Activated CD4-positive, CD25-positive, alpha-beta regulatory T cell treated with anti-CD3 and anti-CD28 coated beads, Interleukin-2, amount 50 U/mL, for 16 hours (primary cell): ENCODE measurements at regions not wholly inside any gene's neighbourhood (a gene's known extent, or its start where the extent isn't known, plus 50 kb on each side); places are given as distances from the start of the nearest gene placed in this dataset.
"Not testable (repeated sequence)": the region's sequence is repeated elsewhere in the genome, so short reads cannot be mapped to it uniquely, and the experiment has no call there.

Source experiments
- DNase-seq: peaks from one replicate; pipeline ENCODE4 v3.0.0-alpha.2; 2020; ENCODE audit warnings: low read depth, low spot score

- no peak for DNase-seq
Observed at GRCh38 chr2:238599549-238600505, 173.1 kb downstream of the ASB1 start.

- DNase-seq, result no peak
Observed at GRCh38 chr2:238600506-238601432, 174.0 kb downstream of the ASB1 start.

- no peak for DNase-seq
Observed at GRCh38 chr2:238601433-238602222, 174.9 kb downstream of the ASB1 start.

- no peak for DNase-seq
Observed at GRCh38 chr2:238602223-238602960, 175.7 kb downstream of the ASB1 start.

GRCh38 chr2:238603596-238603995, 176.9 kb downstream of the ASB1 start:
- no peak for DNase-seq

- no peak for DNase-seq
Observed at GRCh38 chr2:238606311-238606710, 179.6 kb downstream of the ASB1 start.

- DNase-seq, result no peak
Observed at GRCh38 chr2:238613610-238614009, 186.9 kb downstream of the ASB1 start.

- DNase-seq, result no peak
Observed at GRCh38 chr2:238614376-238614775, 187.6 kb downstream of the ASB1 start.

- DNase-seq, result no peak
Observed at GRCh38 chr2:238615187-238615586, 188.5 kb downstream of the ASB1 start.

- DNase-seq, result no peak
Observed at GRCh38 chr2:238616681-238617080, 190.0 kb downstream of the ASB1 start.

GRCh38 chr2:238618494-238619283, 192.0 kb downstream of the ASB1 start:
- DNase-seq, result not testable (repeated sequence)

GRCh38 chr2:238627899-238628298, 201.2 kb downstream of the ASB1 start:
- DNase-seq, result no peak

GRCh38 chr2:238629064-238629463, 202.3 kb downstream of the ASB1 start:
- DNase-seq, result no peak

GRCh38 chr2:238631491-238632180, 204.9 kb downstream of the ASB1 start:
- DNase-seq, result no peak

- no peak for DNase-seq
Observed at GRCh38 chr2:238632181-238633060, 205.7 kb downstream of the ASB1 start.

GRCh38 chr2:238633426-238634328, 206.9 kb downstream of the ASB1 start:
- no peak for DNase-seq

GRCh38 chr2:238634701-238635357, 208.1 kb downstream of the ASB1 start:
- no peak for DNase-seq
